ENCODE measurements at regions not wholly inside any gene's neighbourhood (a gene's known extent, or its start where the extent isn't known, plus 50 kb on each side); places are given as distances from the start of the nearest gene placed in this dataset.

DNA sequence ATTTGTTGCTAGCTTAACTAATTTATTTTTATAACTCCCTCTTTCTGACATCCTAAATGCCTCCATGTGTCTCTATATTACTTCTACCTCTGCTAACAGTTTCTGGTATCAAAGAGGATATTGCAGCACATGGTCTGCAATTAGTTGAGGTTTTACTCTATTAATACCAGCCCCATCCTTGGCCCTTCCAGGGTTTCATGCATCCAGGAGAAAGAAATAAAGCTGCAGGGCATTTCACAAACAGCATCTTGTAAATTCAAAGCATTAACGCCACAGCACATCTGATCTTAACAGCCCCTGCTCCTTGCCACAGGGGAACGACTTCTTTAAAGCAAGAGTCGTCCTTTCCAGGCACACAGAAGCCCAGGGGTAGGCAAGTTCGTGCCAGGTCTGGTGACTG is 258.9 kb downstream of the ICOS start:
- TF ChIP-seq, protein P1, sequence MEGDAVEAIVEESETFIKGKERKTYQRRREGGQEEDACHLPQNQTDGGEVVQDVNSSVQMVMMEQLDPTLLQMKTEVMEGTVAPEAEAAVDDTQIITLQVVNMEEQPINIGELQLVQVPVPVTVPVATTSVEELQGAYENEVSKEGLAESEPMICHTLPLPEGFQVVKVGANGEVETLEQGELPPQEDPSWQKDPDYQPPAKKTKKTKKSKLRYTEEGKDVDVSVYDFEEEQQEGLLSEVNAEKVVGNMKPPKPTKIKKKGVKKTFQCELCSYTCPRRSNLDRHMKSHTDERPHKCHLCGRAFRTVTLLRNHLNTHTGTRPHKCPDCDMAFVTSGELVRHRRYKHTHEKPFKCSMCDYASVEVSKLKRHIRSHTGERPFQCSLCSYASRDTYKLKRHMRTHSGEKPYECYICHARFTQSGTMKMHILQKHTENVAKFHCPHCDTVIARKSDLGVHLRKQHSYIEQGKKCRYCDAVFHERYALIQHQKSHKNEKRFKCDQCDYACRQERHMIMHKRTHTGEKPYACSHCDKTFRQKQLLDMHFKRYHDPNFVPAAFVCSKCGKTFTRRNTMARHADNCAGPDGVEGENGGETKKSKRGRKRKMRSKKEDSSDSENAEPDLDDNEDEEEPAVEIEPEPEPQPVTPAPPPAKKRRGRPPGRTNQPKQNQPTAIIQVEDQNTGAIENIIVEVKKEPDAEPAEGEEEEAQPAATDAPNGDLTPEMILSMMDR (conservative IDR thresholded peaks at IDR 0.05; ENCODE audit: low read length), result no peak
- TF ChIP-seq EZH2phosphoT487 (IDR thresholded peaks at IDR 0.05; ENCODE audit: borderline replicate concordance), result no peak
- H3K4me2 ChIP-seq (ENCODE audit: low read depth, low read length, poor library complexity, severe bottlenecking), result no peak overlapping the region
- H3K9me2 ChIP-seq (replicated peaks; ENCODE audit: low read depth, low read length), result no peaks in the 10 kb centered on the region
- H4K20me1 ChIP-seq (ENCODE audit: insufficient read depth, low read length, poor library complexity, severe bottlenecking), result no peaks in the 10 kb centered on the region
- peaks cover 14% of the 10 kb centered on the region for H3K27me3 ChIP-seq (ENCODE audit: insufficient read depth, low read length, poor library complexity, severe bottlenecking)
- H3K4me3 ChIP-seq (ENCODE audit: low read length, poor library complexity, severe bottlenecking), result no peak overlapping the region
- no peaks in the 10 kb centered on the region for H3K4me1 ChIP-seq (ENCODE audit: insufficient read depth, low read length, poor library complexity, severe bottlenecking)
- H3K36me3 ChIP-seq (ENCODE audit: insufficient read depth, low read length), result no peaks in the 10 kb centered on the region
- no peaks in the 10 kb centered on the region for H3F3A ChIP-seq (ENCODE audit: low read depth)
- no peaks in the 10 kb centered on the region for H3K9me3 ChIP-seq (ENCODE audit: insufficient read depth, low read depth, low read length)
- H2AFZ ChIP-seq (ENCODE audit: low read length), result no peak overlapping the region
- no peak overlapping the region for H3K9ac ChIP-seq (ENCODE audit: low read depth, low read length, poor library complexity, severe bottlenecking)
- no peaks in the 10 kb centered on the region for H3K79me2 ChIP-seq (ENCODE audit: insufficient read depth, low read length)

DNA sequence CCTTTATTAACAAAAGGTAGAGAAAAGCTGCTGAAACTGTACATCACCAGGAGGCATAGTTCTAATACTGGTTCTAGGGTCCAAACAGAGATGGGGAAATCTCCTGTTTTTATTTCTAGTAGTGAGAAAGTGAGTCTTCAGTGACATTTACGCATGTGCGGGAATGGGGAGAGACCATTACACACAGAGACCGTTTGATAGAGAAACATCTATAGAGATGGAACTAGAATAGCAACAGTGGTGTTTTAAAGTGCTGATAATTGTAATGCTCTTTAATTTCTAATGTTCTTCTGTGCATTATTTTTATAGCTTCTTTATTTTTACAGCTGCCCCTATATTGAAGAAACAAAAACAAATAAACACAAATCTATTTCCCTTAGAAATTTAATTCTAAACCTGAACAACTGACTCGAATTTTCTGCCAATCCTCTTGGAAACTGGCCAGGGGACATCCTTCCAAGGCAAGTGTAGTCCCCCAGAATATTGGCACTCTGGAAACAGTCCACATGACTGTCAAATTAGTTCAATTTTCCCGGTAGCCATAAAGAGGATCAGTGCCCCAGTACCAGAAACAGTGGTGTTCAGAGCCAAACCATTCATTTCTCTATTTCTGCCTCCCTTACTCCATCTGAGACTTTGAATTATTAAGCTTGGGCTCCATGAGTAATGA is 260.9 kb downstream of the ICOS start:
- Histone ChIP-seq H3K4me3 (ENCODE audit: low read length, poor library complexity, severe bottlenecking) (no peak overlapping the region), H3K36me3 (ENCODE audit: insufficient read depth, low read length) (no peaks in the 10 kb centered on the region), H4K20me1 (ENCODE audit: insufficient read depth, low read length, poor library complexity, severe bottlenecking) (no peaks in the 10 kb centered on the region), H3K79me2 (ENCODE audit: insufficient read depth, low read length) (no peaks in the 10 kb centered on the region), H3K4me1 (ENCODE audit: insufficient read depth, low read length, poor library complexity, severe bottlenecking) (no peaks in the 10 kb centered on the region), H3K9ac (ENCODE audit: low read depth, low read length, poor library complexity, severe bottlenecking) (no peak overlapping the region), H3K9me2 (replicated peaks; ENCODE audit: low read depth, low read length) (no peaks in the 10 kb centered on the region), H3K4me2 (ENCODE audit: low read depth, low read length, poor library complexity, severe bottlenecking) (no peak overlapping the region), H2AFZ (ENCODE audit: low read length) (no peak overlapping the region), H3F3A (ENCODE audit: low read depth) (no peaks in the 10 kb centered on the region), H3K27me3 (ENCODE audit: insufficient read depth, low read length, poor library complexity, severe bottlenecking) (peaks cover 1% of the 10 kb centered on the region), H3K9me3 (ENCODE audit: insufficient read depth, low read depth, low read length) (no peaks in the 10 kb centered on the region)
- TF ChIP-seq, protein P1 (conservative IDR thresholded peaks at IDR 0.05; ENCODE audit: low read length), result no peak
- no peak for TF ChIP-seq EZH2phosphoT487 (IDR thresholded peaks at IDR 0.05; ENCODE audit: borderline replicate concordance)

DNA sequence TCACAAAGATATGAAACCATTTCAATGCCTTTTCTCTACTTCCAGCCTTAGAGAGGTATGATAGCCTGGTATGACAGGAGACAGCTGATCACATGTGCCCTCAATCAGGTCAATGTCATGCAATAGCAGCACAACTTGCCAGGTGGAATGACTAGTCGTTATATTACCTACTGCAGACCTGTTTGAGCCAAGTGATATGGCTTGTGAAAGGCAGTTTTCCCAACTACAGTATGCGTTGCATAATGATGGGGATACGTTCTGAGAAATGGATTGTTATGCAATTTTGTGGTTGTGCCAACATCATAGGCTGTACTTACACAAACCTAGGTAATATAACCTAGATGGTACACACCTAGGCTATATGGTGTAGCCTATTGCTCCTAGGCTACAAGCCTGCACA is 262.8 kb downstream of the ICOS start:
- Histone ChIP-seq H3F3A (ENCODE audit: low read depth) (no peaks in the 10 kb centered on the region), H3K79me2 (ENCODE audit: insufficient read depth, low read length) (no peaks in the 10 kb centered on the region), H3K4me3 (ENCODE audit: low read length, poor library complexity, severe bottlenecking) (no peak overlapping the region), H3K4me2 (ENCODE audit: low read depth, low read length, poor library complexity, severe bottlenecking) (no peak overlapping the region), H3K9me2 (replicated peaks; ENCODE audit: low read depth, low read length) (no peaks in the 10 kb centered on the region), H3K4me1 (ENCODE audit: insufficient read depth, low read length, poor library complexity, severe bottlenecking) (no peaks in the 10 kb centered on the region), H3K9ac (ENCODE audit: low read depth, low read length, poor library complexity, severe bottlenecking) (no peak overlapping the region), H3K9me3 (ENCODE audit: insufficient read depth, low read depth, low read length) (no peaks in the 10 kb centered on the region), H2AFZ (ENCODE audit: low read length) (no peak overlapping the region), H3K36me3 (ENCODE audit: insufficient read depth, low read length) (no peaks in the 10 kb centered on the region), H4K20me1 (ENCODE audit: insufficient read depth, low read length, poor library complexity, severe bottlenecking) (no peaks in the 10 kb centered on the region), H3K27me3 (ENCODE audit: insufficient read depth, low read length, poor library complexity, severe bottlenecking) (no peaks in the 10 kb centered on the region)
- TF ChIP-seq EZH2phosphoT487 (IDR thresholded peaks at IDR 0.05; ENCODE audit: borderline replicate concordance), result no peak
- TF ChIP-seq, protein P1 (conservative IDR thresholded peaks at IDR 0.05; ENCODE audit: low read length), result no peak
